Transverse colon (tissue), 4 donors: ENCODE measurements at regions not wholly inside any gene's neighbourhood (a gene's known extent, or its start where the extent isn't known, plus 50 kb on each side); places are given as distances from the start of the nearest gene placed in this dataset.

ENCODE experiments used
- DNase-seq: peaks from one replicate; pipeline ENCODE4 v3.0.0-alpha.2; 2019
- H3K27ac ChIP-seq, 4 donors: fragments of 200-600 bp; sonication (generic); 2 replicates each; pipeline ENCODE4 v1.5.1; 2016 to 2018; ENCODE audit warnings: inconsistent platforms in 4 of 4
- H3K27me3 ChIP-seq: fragments of 200-600 bp; sonication (generic); 2 replicates; pipeline ENCODE4 v1.5.1; 2017; ENCODE audit warnings: inconsistent platforms
- H3K36me3 ChIP-seq, 4 donors: fragments of 200-600 bp; sonication (generic); 2 replicates each; pipeline ENCODE4 v1.5.1; 2017 to 2019; ENCODE audit warnings: inconsistent platforms in 4 of 4
- H3K4me1 ChIP-seq, 4 donors: fragments of 200-600 bp; sonication (generic); 2 replicates each; pipeline ENCODE4 v1.5.1; 2017 to 2020; ENCODE audit warnings: inconsistent platforms in 4 of 4
- H3K4me3 ChIP-seq, 4 donors: fragments of 200-600 bp; sonication (generic); 1 replicate in 1 of 4; 2 replicates in 3 of 4; pipeline versions ENCODE4 v1.5.1 to v1.6.1; 2017 to 2019; ENCODE audit warnings: inconsistent platforms in 4 of 4
- H3K9me3 ChIP-seq, 2 donors: fragments of 200-600 bp; sonication (generic); 2 replicates each; pipeline ENCODE4 v1.5.1; 2017 to 2019; ENCODE audit warnings: inconsistent platforms in 2 of 2
- EP300 ChIP-seq: sonication (generic); formaldehyde crosslinking; IDR thresholded peaks from one replicate; pipeline ENCODE4 v1.6.1; 2017; ENCODE audit warnings: antibody characterized with exemption, low read depth
- POLR2A ChIP-seq: fragments of 450-650 bp; IDR thresholded peaks from one replicate; pipeline ENCODE4 v1.6.1; 2016; ENCODE audit warnings: antibody characterized with exemption, mild to moderate bottlenecking, moderate library complexity
- POLR2AphosphoS5 ChIP-seq, 3 donors: sonication (generic); formaldehyde crosslinking; IDR thresholded peaks; one replicate each; pipeline ENCODE4 v1.6.1; 2016; ENCODE audit warnings: antibody characterized with exemption in 3 of 3
- WGBS, 2 donors: methylation state at CpG; one replicate each; pipeline ENCODE4 v1.1.5; 2018; ENCODE audit warnings: low coverage in 1 of 2; 5-methylcytosine and 5-hydroxymethylcytosine counted together
- in situ Hi-C, 4 donors: fragments of 200-750 bp; cut with MboI; loops; one replicate each; pipeline versions ENCODE4 v1.15.0 to v1.15.1; 2017; ENCODE audit warnings: low sequenced_read_pairs in 3 of 4, low pct_ligation_motif_present in 1 of 4, low pct_unique_long_range_greater_than_20kb in 1 of 4
- intact Hi-C: fragments of 100-400 bp; cut with DNase I; formaldehyde crosslinking; loops from one replicate; pipeline ENCODE4 v1.15.1; 2023; ENCODE audit warnings: low total_unique reads
- TF ChIP-seq, protein P1 (sequence below), 5 experiments: fragments of 200-600 bp in 3 of 5; fragments of 450-650 bp in 2 of 5; sonication (generic) in 3 of 5; IDR thresholded peaks; 1 replicate in 2 of 5; 2 replicates in 3 of 5; pipeline ENCODE4 v1.5.1; 2016 to 2017; ENCODE audit warnings: antibody characterized with exemption in 5 of 5, inconsistent platforms in 3 of 5, mild to moderate bottlenecking in 2 of 5, moderate library complexity in 1 of 5

DNA sequence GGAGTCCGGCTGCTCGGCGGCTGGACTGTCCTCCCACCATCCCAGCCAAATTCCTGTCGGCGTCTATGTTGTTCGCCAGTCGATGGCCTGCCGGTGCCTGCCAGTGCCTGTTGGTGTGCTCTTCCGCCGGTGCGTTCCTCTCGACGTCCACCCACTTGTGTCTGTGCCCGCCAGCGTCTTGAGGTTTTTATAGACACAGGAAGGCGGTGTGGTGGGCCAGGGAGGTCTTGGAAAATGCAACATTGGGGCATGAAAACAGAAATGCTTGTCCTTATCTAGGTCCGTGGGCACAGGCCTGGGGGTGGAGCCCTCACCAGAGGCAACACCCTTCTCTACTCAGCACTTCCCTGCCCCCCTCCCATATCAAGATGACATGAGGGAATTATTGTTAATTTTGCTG is 167.8 kb downstream of the IRF8 start:
- Histone ChIP-seq H3K27ac (no peak overlapping the region), H3K36me3 (no peaks in the 10 kb centered on the region), H3K27me3 (no peaks in the 10 kb centered on the region), H3K4me3 (no peak overlapping the region), H3K9me3 (no peaks in the 10 kb centered on the region), H3K4me1 (peaks cover 0 to 2% (median under 1%) of the 10 kb centered on the region in 4 donors)
- no peak for TF ChIP-seq POLR2AphosphoS5 (IDR thresholded peaks at IDR 0.05)
- TF ChIP-seq, protein P1, sequence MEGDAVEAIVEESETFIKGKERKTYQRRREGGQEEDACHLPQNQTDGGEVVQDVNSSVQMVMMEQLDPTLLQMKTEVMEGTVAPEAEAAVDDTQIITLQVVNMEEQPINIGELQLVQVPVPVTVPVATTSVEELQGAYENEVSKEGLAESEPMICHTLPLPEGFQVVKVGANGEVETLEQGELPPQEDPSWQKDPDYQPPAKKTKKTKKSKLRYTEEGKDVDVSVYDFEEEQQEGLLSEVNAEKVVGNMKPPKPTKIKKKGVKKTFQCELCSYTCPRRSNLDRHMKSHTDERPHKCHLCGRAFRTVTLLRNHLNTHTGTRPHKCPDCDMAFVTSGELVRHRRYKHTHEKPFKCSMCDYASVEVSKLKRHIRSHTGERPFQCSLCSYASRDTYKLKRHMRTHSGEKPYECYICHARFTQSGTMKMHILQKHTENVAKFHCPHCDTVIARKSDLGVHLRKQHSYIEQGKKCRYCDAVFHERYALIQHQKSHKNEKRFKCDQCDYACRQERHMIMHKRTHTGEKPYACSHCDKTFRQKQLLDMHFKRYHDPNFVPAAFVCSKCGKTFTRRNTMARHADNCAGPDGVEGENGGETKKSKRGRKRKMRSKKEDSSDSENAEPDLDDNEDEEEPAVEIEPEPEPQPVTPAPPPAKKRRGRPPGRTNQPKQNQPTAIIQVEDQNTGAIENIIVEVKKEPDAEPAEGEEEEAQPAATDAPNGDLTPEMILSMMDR (IDR thresholded peaks at IDR 0.05), result no peak
- no peak for TF ChIP-seq EP300
- TF ChIP-seq POLR2A, result no peak
- WGBS, 2 donors, result 86% methylated on average over 17 of the region's 17 CpGs; no CpG with 5 or more reads in 1 of the 2 donors
- in situ Hi-C loops (no loop called here), intact Hi-C loops (no loop called here)
- DNase-seq, result no peak

DNA sequence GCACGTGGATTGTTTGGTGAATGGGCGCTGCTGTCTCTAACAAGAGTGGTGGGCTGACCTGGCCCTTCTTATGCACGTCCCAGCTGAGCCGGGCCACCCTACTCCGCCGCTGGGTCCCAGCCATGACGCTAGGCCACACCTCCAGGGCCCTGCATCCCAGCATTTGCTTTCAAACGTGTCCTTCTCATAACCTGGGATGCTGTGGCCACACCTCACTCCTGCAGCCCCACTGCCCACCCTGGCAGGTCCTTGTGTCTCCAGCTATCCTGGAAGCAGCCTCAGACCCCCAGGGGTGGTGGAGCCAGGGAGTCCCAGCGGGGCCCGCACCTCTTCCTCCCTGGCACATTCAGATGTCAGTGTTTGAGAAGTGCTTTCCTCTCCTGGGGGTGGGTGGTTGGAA is 168.6 kb downstream of the IRF8 start:
- TF ChIP-seq POLR2AphosphoS5 (IDR thresholded peaks at IDR 0.05) (no peak), POLR2A (no peak), EP300 (no peak)
- TF ChIP-seq, protein P1 (IDR thresholded peaks at IDR 0.05), result no peak
- in situ Hi-C loops, result no loop called here
- no peak overlapping the region for H3K4me3 ChIP-seq
- no peaks in the 10 kb centered on the region for H3K36me3 ChIP-seq
- DNase-seq, result no peak
- intact Hi-C loops, result no loop called here
- no peaks in the 10 kb centered on the region for H3K4me1 ChIP-seq
- 86 to 100% methylated on average over 2 to 10 of the region's 10 CpGs for WGBS, 2 donors
- H3K9me3 ChIP-seq, result no peaks in the 10 kb centered on the region
- no peaks in the 10 kb centered on the region for H3K27me3 ChIP-seq
- H3K27ac ChIP-seq, result no peak overlapping the region

DNA sequence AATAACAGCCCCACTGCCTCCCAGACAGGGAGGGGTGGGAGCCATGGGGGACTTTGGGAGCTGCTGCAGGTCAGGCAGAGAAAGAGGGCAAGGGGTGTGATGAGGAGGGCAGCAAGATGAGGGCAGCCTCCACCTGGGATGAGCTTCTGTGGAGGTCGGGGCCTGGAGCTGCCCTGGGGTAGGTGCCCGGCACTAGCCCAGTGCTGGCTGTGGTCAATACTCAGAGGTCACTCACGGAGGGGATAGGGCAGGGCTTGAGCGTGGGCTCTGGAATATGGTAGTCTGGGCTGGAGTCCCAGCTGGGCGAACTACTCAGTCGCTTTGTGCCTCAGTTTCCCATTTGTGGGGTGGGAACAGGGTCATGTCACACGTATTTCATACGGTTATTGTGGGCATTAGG is 169.0 kb downstream of the IRF8 start:
- Histone ChIP-seq H3K9me3 (no peaks in the 10 kb centered on the region), H3K36me3 (no peaks in the 10 kb centered on the region), H3K4me1 (no peaks in the 10 kb centered on the region), H3K27me3 (no peaks in the 10 kb centered on the region), H3K27ac (no peak overlapping the region), H3K4me3 (no peak overlapping the region)
- TF ChIP-seq POLR2AphosphoS5 (IDR thresholded peaks at IDR 0.05), result no peak
- no peak for TF ChIP-seq EP300
- whole genome bisulfite sequencing, 2 donors, result 72% methylated on average over 8 of the region's 8 CpGs; no CpG with 5 or more reads in 1 of the 2 donors
- intact Hi-C loops, result no loop called here
- in situ Hi-C loops, result no loop called here
- DNase-seq, result no peak

DNA sequence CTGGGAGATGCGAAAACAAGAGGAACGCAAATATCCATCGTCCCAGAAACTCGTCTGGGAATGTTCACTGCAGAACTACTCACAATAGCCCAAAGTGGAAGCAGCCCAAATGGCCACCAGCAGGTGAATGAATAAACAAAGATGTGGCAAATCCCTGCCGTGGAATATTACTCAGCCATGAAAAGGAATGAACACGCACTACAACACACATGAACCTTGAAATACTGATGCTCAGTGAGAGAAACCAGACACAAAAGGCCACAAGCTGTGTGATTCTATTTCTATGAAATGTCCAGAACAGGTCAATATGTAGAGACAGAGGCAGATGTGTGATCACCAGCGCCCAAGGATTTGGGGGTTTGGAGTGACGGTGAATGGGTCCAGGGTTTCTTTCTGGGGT is 169.8 kb downstream of the IRF8 start:
- DNase-seq, result no peak
- in situ Hi-C loops (no loop called here), intact Hi-C loops (no loop called here)
- H3K9me3 ChIP-seq, result no peaks in the 10 kb centered on the region
- H3K27me3 ChIP-seq, result no peaks in the 10 kb centered on the region
- TF ChIP-seq EP300 (no peak), POLR2AphosphoS5 (IDR thresholded peaks at IDR 0.05) (no peak), POLR2A (no peak)
- TF ChIP-seq, protein P1 (IDR thresholded peaks at IDR 0.05), result no peak
- no peaks in the 10 kb centered on the region for H3K36me3 ChIP-seq
- H3K4me1 ChIP-seq, result no peaks in the 10 kb centered on the region
- WGBS, 2 donors, result 87 to 92% methylated on average over 7 to 8 of the region's 8 CpGs
- no peak overlapping the region for H3K4me3 ChIP-seq
- H3K27ac ChIP-seq, result no peak overlapping the region

DNA sequence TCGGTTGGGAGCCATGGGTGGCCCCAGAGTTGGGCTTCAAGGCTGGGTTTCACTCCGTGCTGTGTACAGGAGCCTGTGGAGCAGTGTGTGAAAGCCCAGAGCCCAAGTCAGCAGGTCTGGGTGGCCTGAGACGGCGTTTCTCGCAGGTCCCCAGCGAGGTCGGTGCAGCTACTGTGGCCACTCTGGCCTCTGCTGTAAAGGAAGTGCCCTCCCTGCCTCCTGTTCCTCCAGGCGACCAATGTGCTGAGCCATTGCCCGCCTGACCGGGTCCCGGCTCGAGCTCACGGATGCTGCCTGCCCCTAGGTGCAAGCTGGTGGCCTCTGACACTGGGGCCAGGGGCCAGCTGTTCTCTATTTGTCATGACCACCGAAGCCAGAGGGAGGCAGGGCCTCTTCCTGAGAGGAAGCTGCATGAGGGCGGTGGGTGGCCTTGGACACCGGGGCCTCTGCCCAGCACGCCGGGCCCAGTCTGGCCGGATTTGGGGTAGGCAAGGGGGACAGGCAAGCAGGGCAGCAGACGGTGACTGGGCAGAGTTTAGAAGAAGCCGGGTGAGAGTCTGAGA is 170.9 kb downstream of the IRF8 start:
- no peaks in the 10 kb centered on the region for H3K36me3 ChIP-seq
- H3K27ac ChIP-seq, result no peak overlapping the region
- in situ Hi-C loops, result loop anchor here (10.0 kb wide), 4 partner anchors 125 to 455 kb away; partner anchors contain the start of gene FOXF1 (in 3 of the 4)
- intact Hi-C loops, result loop anchor here (10.0 kb wide), 2 partner anchors 235 to 265 kb away; no protein-coding TSS in a partner anchor
- TF ChIP-seq EP300, result no peak
- TF ChIP-seq, protein P1 (IDR thresholded peaks at IDR 0.05), result no peak
- no peak for TF ChIP-seq POLR2AphosphoS5 (IDR thresholded peaks at IDR 0.05)
- no peak for TF ChIP-seq POLR2A
- no peaks in the 10 kb centered on the region for H3K4me1 ChIP-seq
- no peaks in the 10 kb centered on the region for H3K27me3 ChIP-seq
- WGBS, 2 donors, result 83% methylated on average over 15 of the region's 21 CpGs; no CpG with 5 or more reads in 1 of the 2 donors
- no peaks in the 10 kb centered on the region for H3K9me3 ChIP-seq
- DNase-seq, result no peak
- no peak overlapping the region for H3K4me3 ChIP-seq
